ENCODE measurements at regions not wholly inside any gene's neighbourhood (a gene's known extent, or its start where the extent isn't known, plus 50 kb on each side); places are given as distances from the start of the nearest gene placed in this dataset.

GRCh38 chr4:77344001-77344400 is 187.0 kb downstream of the CCNG2 start:
- TF ChIP-seq CTCF (IDR thresholded peaks at IDR 0.05 in 8 of 11, conservative IDR thresholded peaks at IDR 0.05 in 3 of 11) (no peak), POLR2A (IDR thresholded peaks at IDR 0.05) (no peak), POLR2AphosphoS5 (IDR thresholded peaks at IDR 0.05) (no peak)

All from spleen (tissue), 7 donors.